Keratinocyte (primary cell): ENCODE measurements at regions not wholly inside any gene's neighbourhood (a gene's known extent, or its start where the extent isn't known, plus 50 kb on each side); places are given as distances from the start of the nearest gene placed in this dataset.

Experiments
- EZH2 ChIP-seq: IDR thresholded peaks from one replicate; pipeline ENCODE4 v1.6.1; 2012; ENCODE audit warnings: inconsistent platforms, mild to moderate bottlenecking, low read length, moderate library complexity
- TF ChIP-seq, protein P1 (sequence below), 3 experiments: IDR thresholded peaks in 1 of 3; conservative IDR thresholded peaks in 1 of 3; optimal IDR thresholded peaks in 1 of 3; 2 replicates in 2 of 3; 3 replicates in 1 of 3; pipeline versions ENCODE3 to v1.5.1; 2011; ENCODE audit warnings: low read length in 3 of 3, mild to moderate bottlenecking in 3 of 3, moderate library complexity in 2 of 3, control low read depth in 1 of 3, inconsistent platforms in 1 of 3; ENCODE audit not compliant: insufficient read depth in 2 of 3; ENCODE audit errors: extremely low read depth in 1 of 3

- TF ChIP-seq, protein P1, sequence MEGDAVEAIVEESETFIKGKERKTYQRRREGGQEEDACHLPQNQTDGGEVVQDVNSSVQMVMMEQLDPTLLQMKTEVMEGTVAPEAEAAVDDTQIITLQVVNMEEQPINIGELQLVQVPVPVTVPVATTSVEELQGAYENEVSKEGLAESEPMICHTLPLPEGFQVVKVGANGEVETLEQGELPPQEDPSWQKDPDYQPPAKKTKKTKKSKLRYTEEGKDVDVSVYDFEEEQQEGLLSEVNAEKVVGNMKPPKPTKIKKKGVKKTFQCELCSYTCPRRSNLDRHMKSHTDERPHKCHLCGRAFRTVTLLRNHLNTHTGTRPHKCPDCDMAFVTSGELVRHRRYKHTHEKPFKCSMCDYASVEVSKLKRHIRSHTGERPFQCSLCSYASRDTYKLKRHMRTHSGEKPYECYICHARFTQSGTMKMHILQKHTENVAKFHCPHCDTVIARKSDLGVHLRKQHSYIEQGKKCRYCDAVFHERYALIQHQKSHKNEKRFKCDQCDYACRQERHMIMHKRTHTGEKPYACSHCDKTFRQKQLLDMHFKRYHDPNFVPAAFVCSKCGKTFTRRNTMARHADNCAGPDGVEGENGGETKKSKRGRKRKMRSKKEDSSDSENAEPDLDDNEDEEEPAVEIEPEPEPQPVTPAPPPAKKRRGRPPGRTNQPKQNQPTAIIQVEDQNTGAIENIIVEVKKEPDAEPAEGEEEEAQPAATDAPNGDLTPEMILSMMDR (optimal IDR thresholded peaks at IDR 0.05 in 1 of 3, IDR thresholded peaks at IDR 0.05 in 1 of 3, conservative IDR thresholded peaks at IDR 0.05 in 1 of 3; ENCODE audit: extremely low read depth in 1 of 3, insufficient read depth in 2 of 3, low read length in 3 of 3), result no peak
- TF ChIP-seq EZH2, result no peak
Measured at GRCh38 chr1:187788718-187789117, 960.0 kb downstream of the PLA2G4A start.
